Upper lobe of left lung (tissue), 6 donors: ENCODE measurements at regions not wholly inside any gene's neighbourhood (a gene's known extent, or its start where the extent isn't known, plus 50 kb on each side); places are given as distances from the start of the nearest gene placed in this dataset.
A peak's percentile ranks its signal among the peaks of the same experiment; 100 is the strongest.
"Not testable (repeated sequence)": the region's sequence is repeated elsewhere in the genome, so short reads cannot be mapped to it uniquely, and the experiment has no call there.

ENCODE experiments used
- ATAC-seq, 2 donors: fragments of 200-7000 bp; cut with Tn5 transposase; one replicate each; pipeline ENCODE4 v1.9.1; 2022; ENCODE audit warnings: mild to moderate bottlenecking in 2 of 2, moderate library complexity in 2 of 2; ENCODE audit not compliant: low FRiP score in 2 of 2
- DNase-seq, 2 donors: peaks; one replicate each; pipeline ENCODE4 v3.0.0-alpha.2; 2019 to 2020
- H3K27ac ChIP-seq, 4 donors: fragments of 200-600 bp; sonication (generic); one replicate each; pipeline ENCODE4 v1.5.1; 2016 to 2019
- H3K27me3 ChIP-seq, 4 donors: fragments of 200-600 bp; sonication (generic); one replicate each; pipeline ENCODE4 v1.5.1; 2017 to 2019
- H3K36me3 ChIP-seq, 4 donors: fragments of 200-600 bp; sonication (generic); one replicate each; pipeline ENCODE4 v1.5.1; 2016 to 2019
- H3K4me1 ChIP-seq, 4 donors: fragments of 200-600 bp; sonication (generic); one replicate each; pipeline ENCODE4 v1.5.1; 2018 to 2019
- H3K4me3 ChIP-seq, 4 donors: fragments of 200-600 bp; sonication (generic); one replicate each; pipeline ENCODE4 v1.5.1; 2017 to 2019; ENCODE audit warnings: mild to moderate bottlenecking in 2 of 4, moderate library complexity in 1 of 4
- H3K9me3 ChIP-seq, 4 donors: fragments of 200-600 bp; sonication (generic); one replicate each; pipeline ENCODE4 v1.5.1; 2018 to 2019
- CTCF ChIP-seq, 6 experiments: fragments of 450-650 bp in 4 of 6; fragments of 200-600 bp in 2 of 6; sonication (generic) in 2 of 6; IDR thresholded peaks; one replicate each; pipeline ENCODE4 v1.5.1; 2016 to 2019; ENCODE audit warnings: antibody characterized with exemption in 6 of 6
- EP300 ChIP-seq, 4 donors: sonication (generic); formaldehyde crosslinking; IDR thresholded peaks; one replicate each; pipeline ENCODE4 v1.5.1; 2017; ENCODE audit warnings: antibody characterized with exemption in 4 of 4, control low read depth in 2 of 4
- POLR2A ChIP-seq, 4 donors: fragments of 450-650 bp; IDR thresholded peaks; one replicate each; pipeline ENCODE4 v1.5.1; 2016 to 2017; ENCODE audit warnings: antibody characterized with exemption in 4 of 4, mild to moderate bottlenecking in 2 of 4
- POLR2AphosphoS5 ChIP-seq, 2 donors: sonication (generic); formaldehyde crosslinking; IDR thresholded peaks; one replicate each; pipeline ENCODE4 v1.5.1; 2017; ENCODE audit warnings: antibody characterized with exemption in 2 of 2
- WGBS, 2 donors: methylation state at CpG; one replicate each; pipeline ENCODE4 v1.1.5; 2017 to 2018; 5-methylcytosine and 5-hydroxymethylcytosine counted together
- donor health status: DM: no; HTN: no; CAD: no; lungs with moderate emphysema.
- donor health status: DM: no; HTN: yes; CAD: no; lungs with severe emphysema.

GRCh38 chr4:138338840-138339239, 96.7 kb upstream of the SLC7A11 start:
- no peak for DNase-seq
- WGBS, 2 donors, result 84 to 95% methylated on average over 2 of the region's 2 CpGs
- H3K4me3 ChIP-seq, result no peak overlapping the region
- peaks cover 0 to 5% (median 0%) of the 10 kb centered on the region in 4 donors for H3K4me1 ChIP-seq
- H3K27me3 ChIP-seq, result no peaks in the 10 kb centered on the region
- H3K27ac ChIP-seq, result no peak overlapping the region
- no peak for ATAC-seq
- no peaks in the 10 kb centered on the region for H3K36me3 ChIP-seq
- H3K9me3 ChIP-seq, result no peaks in the 10 kb centered on the region
- TF ChIP-seq POLR2AphosphoS5 (IDR thresholded peaks at IDR 0.05) (no peak), EP300 (IDR thresholded peaks at IDR 0.05) (no peak), CTCF (IDR thresholded peaks at IDR 0.05) (no peak), POLR2A (IDR thresholded peaks at IDR 0.05) (no peak)

- H3K4me1 ChIP-seq, ATAC-seq: not testable (repeated sequence)
Observed at GRCh38 chr4:138338222-138338621, 96.1 kb upstream of the SLC7A11 start.

GRCh38 chr4:138334346-138335016, 92.3 kb upstream of the SLC7A11 start:
- peak; percentile 64 to 89 for ATAC-seq
- TF ChIP-seq CTCF (IDR thresholded peaks at IDR 0.05), result peak in 1 of 6 experiments; percentile 7
- TF ChIP-seq POLR2A (IDR thresholded peaks at IDR 0.05), result no peak
- 68 to 72% methylated on average over 9 of the region's 9 CpGs for whole genome bisulfite sequencing, 2 donors

More at GRCh38 chr4:138338222-138338621, 96.1 kb upstream of the SLC7A11 start:
- H3K36me3 ChIP-seq, H3K27me3 ChIP-seq, DNase-seq, H3K27ac ChIP-seq, H3K4me3 ChIP-seq, H3K9me3 ChIP-seq: not testable (repeated sequence)
- WGBS, 2 donors, result 93 to 99% methylated on average over 6 of the region's 6 CpGs

GRCh38 chr4:138332415-138332814, 90.3 kb upstream of the SLC7A11 start:
- not testable (repeated sequence) for H3K4me1 ChIP-seq, H3K27ac ChIP-seq, H3K27me3 ChIP-seq, ATAC-seq, DNase-seq, H3K9me3 ChIP-seq, H3K36me3 ChIP-seq, H3K4me3 ChIP-seq
- 77 to 79% methylated on average over 1 of the region's 1 CpG for WGBS, 2 donors

More at GRCh38 chr4:138334346-138335016, 92.3 kb upstream of the SLC7A11 start:
- H3K36me3 ChIP-seq, result no peaks in the 10 kb centered on the region
- no peaks in the 10 kb centered on the region for H3K9me3 ChIP-seq
- no peaks in the 10 kb centered on the region for H3K27me3 ChIP-seq
- peak in 1 of 2 donors; percentile 39 for DNase-seq
- peak overlapping the region in 3 of 4 donors; percentile 31 to 72 (median 35) for H3K27ac ChIP-seq
- H3K4me1 ChIP-seq, result peaks cover 0 to 5% (median 0%) of the 10 kb centered on the region in 4 donors
- H3K4me3 ChIP-seq, result no peak overlapping the region

GRCh38 chr4:138330531-138330930, 88.4 kb upstream of the SLC7A11 start:
- WGBS, 2 donors, result 45 to 48% methylated on average over 2 of the region's 2 CpGs
- H3K4me3 ChIP-seq, result no peak overlapping the region
- H3K27me3 ChIP-seq, result no peaks in the 10 kb centered on the region
- peaks cover 0 to 5% (median 0%) of the 10 kb centered on the region in 4 donors for H3K4me1 ChIP-seq
- no peaks in the 10 kb centered on the region for H3K36me3 ChIP-seq
- no peak overlapping the region for H3K27ac ChIP-seq
- no peaks in the 10 kb centered on the region for H3K9me3 ChIP-seq
- TF ChIP-seq CTCF (IDR thresholded peaks at IDR 0.05) (no peak), EP300 (IDR thresholded peaks at IDR 0.05) (no peak), POLR2AphosphoS5 (IDR thresholded peaks at IDR 0.05) (no peak), POLR2A (IDR thresholded peaks at IDR 0.05) (no peak)
- DNase-seq (no peak), ATAC-seq (no peak)

- no peak for TF ChIP-seq CTCF (IDR thresholded peaks at IDR 0.05)
- TF ChIP-seq POLR2A (IDR thresholded peaks at IDR 0.05), result no peak
- TF ChIP-seq POLR2AphosphoS5 (IDR thresholded peaks at IDR 0.05), result no peak
- TF ChIP-seq EP300 (IDR thresholded peaks at IDR 0.05), result no peak
- Histone ChIP-seq H3K4me3 (no peak overlapping the region), H3K27ac (no peak overlapping the region), H3K36me3 (no peaks in the 10 kb centered on the region), H3K4me1 (no peaks in the 10 kb centered on the region), H3K27me3 (no peaks in the 10 kb centered on the region), H3K9me3 (no peaks in the 10 kb centered on the region)
- no peak for ATAC-seq
- 84 to 90% methylated on average over 6 of the region's 6 CpGs for WGBS, 2 donors
- no peak for DNase-seq
Observed at GRCh38 chr4:138329506-138330070, 87.4 kb upstream of the SLC7A11 start.
